Endothelial cell of umbilical vein (primary cell): ENCODE measurements at regions not wholly inside any gene's neighbourhood (a gene's known extent, or its start where the extent isn't known, plus 50 kb on each side); places are given as distances from the start of the nearest gene placed in this dataset.

Experiments used
- BruUV-seq: library from RNA; stranded (reverse); fragments of 400-500 nt; replicated peaks from 2 replicates; lab custom pipeline; 2021; lab: Mats Ljungman, UMichigan
- CTCF ChIA-PET: fragments of 300-600, 350-600 bp; sonication (Branson Sonifier 250); formaldehyde crosslinking; loops from one replicate; lab custom pipeline; 2021; ENCODE audit warnings: antibody characterized with exemption, inconsistent platforms; lab: Charles Lee
- POLR2A ChIA-PET: fragments of 300-600, 350-600 bp; sonication (Branson Sonifier 250); formaldehyde crosslinking; loops from one replicate; lab custom pipeline; 2021; ENCODE audit warnings: antibody characterized with exemption, inconsistent platforms; lab: Charles Lee
- DNase-seq: peaks from one replicate; pipeline ENCODE4 v3.0.0-alpha.2; 2011; ENCODE audit warnings: low read depth, low spot score
- FAIRE-seq: peaks from 2 replicates; lab custom pipeline; 2011; peaks lifted over from hg19 to GRCh38; lab: Jason Lieb, UNC
- H2AFZ ChIP-seq: 2 replicates; pipeline ENCODE4 v1.6.0; 2012; ENCODE audit warnings: low read depth, low read length, control low read depth, inconsistent platforms
- H3K27ac ChIP-seq: 2 replicates; pipeline ENCODE4 v1.5.1; 2011; ENCODE audit warnings: low read depth, mild to moderate bottlenecking, control low read depth, low read length, moderate library complexity; ENCODE audit not compliant: insufficient read depth
- H3K27me3 ChIP-seq, 2 experiments: 2 replicates each; pipeline versions ENCODE4 v1.6.0 to v1.6.1; 2011; ENCODE audit warnings: low read length in 2 of 2, mixed read lengths in 1 of 2; ENCODE audit not compliant: control insufficient read depth in 2 of 2, insufficient read depth in 2 of 2
- H3K36me3 ChIP-seq, 2 experiments: 2 replicates in 1 of 2; 3 replicates in 1 of 2; pipeline ENCODE4 v1.5.1; 2011; ENCODE audit warnings: low read length in 2 of 2, mild to moderate bottlenecking in 1 of 2, moderate library complexity in 1 of 2; ENCODE audit not compliant: control insufficient read depth in 2 of 2, insufficient read depth in 2 of 2; ENCODE audit errors: extremely low read depth in 1 of 2
- H3K4me1 ChIP-seq: 3 replicates; pipeline ENCODE4 v1.5.1; 2011; ENCODE audit warnings: mild to moderate bottlenecking, low read length; ENCODE audit not compliant: control insufficient read depth, insufficient read depth; ENCODE audit errors: extremely low read depth
- H3K4me2 ChIP-seq: 2 replicates; pipeline ENCODE4 v1.6.1; 2011; ENCODE audit warnings: low read length, control low read depth, mixed read lengths; ENCODE audit not compliant: insufficient read depth
- H3K4me3 ChIP-seq, 3 experiments: fragments of 200-600 bp in 1 of 3; sonication (generic), shearing (Covaris generic) in 1 of 3; replicated peaks in 1 of 3; 2 replicates each; pipeline ENCODE4 v1.5.1; 2011 to 2016; ENCODE audit warnings: control low read depth in 3 of 3, low read length in 3 of 3, mild to moderate bottlenecking in 2 of 3, inconsistent platforms in 1 of 3, low read depth in 1 of 3, moderate library complexity in 1 of 3; ENCODE audit not compliant: insufficient read depth in 1 of 3
- H3K79me2 ChIP-seq: 2 replicates; pipeline ENCODE4 v1.6.0; 2012; ENCODE audit warnings: low read length, inconsistent platforms; ENCODE audit not compliant: control insufficient read depth, insufficient read depth
- H3K9ac ChIP-seq: replicated peaks from 2 replicates; pipeline ENCODE3; 2011; ENCODE audit warnings: low read length, control low read depth; ENCODE audit not compliant: insufficient read depth; ENCODE audit errors: extremely low read depth
- H3K9me1 ChIP-seq: replicated peaks from 3 replicates; pipeline ENCODE4 v1.6.0; 2011; ENCODE audit warnings: mild to moderate bottlenecking, low read length; ENCODE audit not compliant: control insufficient read depth, insufficient read depth; ENCODE audit errors: extremely low read depth
- H3K9me3 ChIP-seq: replicated peaks from 2 replicates; pipeline ENCODE4 v1.5.1; 2012; ENCODE audit warnings: low read length, inconsistent platforms; ENCODE audit not compliant: control insufficient read depth, insufficient read depth
- H4K20me1 ChIP-seq: replicated peaks from 2 replicates; pipeline ENCODE3; 2011; ENCODE audit warnings: mild to moderate bottlenecking, low read length; ENCODE audit not compliant: control insufficient read depth, insufficient read depth; ENCODE audit errors: extremely low read depth
- CTCF ChIP-seq, 2 donors: IDR thresholded peaks; 1 replicate in 1 of 2; 2 replicates in 1 of 2; pipeline ENCODE4 v1.5.1; 2011; ENCODE audit warnings: low read length in 2 of 2, mild to moderate bottlenecking in 2 of 2, moderate library complexity in 2 of 2, control low read depth in 1 of 2, inconsistent platforms in 1 of 2, low read depth in 1 of 2; ENCODE audit not compliant: insufficient read depth in 1 of 2; ENCODE audit errors: extremely low read depth in 1 of 2
- EZH2 ChIP-seq: IDR thresholded peaks from 2 replicates; pipeline ENCODE4 v1.6.1; 2012; ENCODE audit warnings: borderline replicate concordance, low read depth, mild to moderate bottlenecking, moderate library complexity, low read length, inconsistent platforms; ENCODE audit not compliant: severe bottlenecking
- FOS ChIP-seq: IDR thresholded peaks from 2 replicates; pipeline ENCODE4 v1.6.1; 2011; ENCODE audit warnings: mild to moderate bottlenecking, low read length, moderate library complexity, borderline replicate concordance; ENCODE audit not compliant: insufficient read depth
- GATA2 ChIP-seq: IDR thresholded peaks from 2 replicates; pipeline ENCODE4 v1.7.0; 2011; ENCODE audit warnings: low read depth, mild to moderate bottlenecking, moderate library complexity, mixed read lengths, low read length; ENCODE audit not compliant: insufficient read length, insufficient read depth
- JUN ChIP-seq: IDR thresholded peaks from 2 replicates; pipeline ENCODE4 v1.6.1; 2011; ENCODE audit warnings: borderline replicate concordance, low read depth; ENCODE audit not compliant: insufficient read length, insufficient read depth
- MYC ChIP-seq: IDR thresholded peaks from one replicate; pipeline ENCODE4 v1.6.1; 2011; ENCODE audit warnings: mild to moderate bottlenecking, low read depth, low read length
- POLR2A ChIP-seq: IDR thresholded peaks from 2 replicates; pipeline ENCODE4 v1.6.1; 2012; ENCODE audit warnings: low read depth, mild to moderate bottlenecking, control low read depth, low read length
- POLR2AphosphoS5 ChIP-seq: IDR thresholded peaks from 2 replicates; pipeline ENCODE4 v1.6.1; 2012; ENCODE audit warnings: low read depth, mild to moderate bottlenecking, control low read depth, low read length, moderate library complexity; ENCODE audit not compliant: insufficient read depth
- dilution Hi-C: fragments of 300-500 bp; cut with MboI; formaldehyde crosslinking; loops from one replicate; pipeline ENCODE4 v1.15.0; 2019; ENCODE audit warnings: low sequenced_read_pairs; ENCODE audit not compliant: extremely low pct_ligation_motif_present
- intact Hi-C: fragments of 100-400 bp; cut with micrococcal nuclease; formaldehyde crosslinking; loops from one replicate; pipeline ENCODE4 v1.10.0; 2022
- TF ChIP-seq, protein P1 (sequence below): IDR thresholded peaks from 2 replicates; pipeline ENCODE4 v1.6.1; 2011; ENCODE audit not compliant: insufficient read depth, insufficient read length

GRCh38 chr17:73705594-73705993 is 61.3 kb upstream of the SDK2 start:
- no peak overlapping the region for H2AFZ ChIP-seq
- no TSS peak for BruUV-seq
- dilution Hi-C loops (no loop called here), intact Hi-C loops (no loop called here)
- no peak overlapping the region for H3K9ac ChIP-seq
- POLR2A ChIA-PET: no interaction called here
- H4K20me1 ChIP-seq: no peaks in the 10 kb centered on the region
- TF ChIP-seq MYC (no peak), FOS (no peak), EZH2 (no peak), POLR2A (no peak), JUN (no peak), GATA2 (no peak), POLR2AphosphoS5 (no peak), CTCF (IDR thresholded peaks at IDR 0.05; ENCODE audit: extremely low read depth in 1 of 2, insufficient read depth in 1 of 2, low read depth in 1 of 2, low read length in 2 of 2) (no peak)
- TF ChIP-seq, protein P1, sequence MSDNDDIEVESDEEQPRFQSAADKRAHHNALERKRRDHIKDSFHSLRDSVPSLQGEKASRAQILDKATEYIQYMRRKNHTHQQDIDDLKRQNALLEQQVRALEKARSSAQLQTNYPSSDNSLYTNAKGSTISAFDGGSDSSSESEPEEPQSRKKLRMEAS: no peak
- DNase-seq (no peak), FAIRE-seq (no peak)
- no peak overlapping the region for H3K4me2 ChIP-seq
- H3K9me1 ChIP-seq: no peaks in the 10 kb centered on the region
- H3K9me3 ChIP-seq: no peaks in the 10 kb centered on the region
- H3K36me3 ChIP-seq: no peaks in the 10 kb centered on the region
- no peaks in the 10 kb centered on the region for H3K4me1 ChIP-seq
- H3K27ac ChIP-seq: no peak overlapping the region
- no peak overlapping the region for H3K4me3 ChIP-seq
- no peaks in the 10 kb centered on the region for H3K79me2 ChIP-seq
- CTCF ChIA-PET: no interaction called here
- H3K27me3 ChIP-seq: no peaks in the 10 kb centered on the region
